HCT116 (cell line): ENCODE measurements at regions not wholly inside any gene's neighbourhood (a gene's known extent, or its start where the extent isn't known, plus 50 kb on each side); places are given as distances from the start of the nearest gene placed in this dataset.

Source experiments
- ATAC-seq: fragments of 200-7000 bp; cut with Tn5 transposase; 2 replicates; pipeline ENCODE4 v1.9.1; 2020; ENCODE audit warnings: mild to moderate bottlenecking, moderate library complexity
- BruUV-seq: library from RNA; stranded (reverse); fragments of 400-500 nt; replicated peaks from 2 replicates; lab custom pipeline; 2021; lab: Mats Ljungman, UMichigan
- CTCF ChIA-PET: fragments of 300-600 bp; sonication (Branson Sonifier 250); formaldehyde crosslinking; loops from one replicate; lab custom pipeline; 2021; ENCODE audit warnings: antibody characterized with exemption; lab: Charles Lee
- POLR2A ChIA-PET: fragments of 300-600, 350-600 bp; sonication (Branson Sonifier 250); formaldehyde crosslinking; loops from one replicate; lab custom pipeline; 2021; ENCODE audit warnings: antibody characterized with exemption; lab: Charles Lee
- RAD21 ChIA-PET, 2 experiments: fragments of 300-600 bp; sonication (Branson Sonifier 250); formaldehyde crosslinking; loops; one replicate each; lab custom pipeline; 2023; ENCODE audit warnings: low total read pairs in 2 of 2; ENCODE audit not compliant: uncharacterized antibody in 2 of 2, unreplicated experiment in 2 of 2, low non-redundant PET in 1 of 2; lab: Charles Lee
- DNase-seq: peaks from one replicate; pipeline ENCODE4 v3.0.0-alpha.2; 2010; ENCODE audit warnings: low read depth, low spot score
- H2AFZ ChIP-seq: fragments of 200-600 bp; shearing (Covaris generic), sonication (generic); 2 replicates; pipeline ENCODE4 v1.6.1; 2017; ENCODE audit warnings: low read depth, mixed run types, mixed read lengths, antibody characterized with exemption, low read length; ENCODE audit not compliant: poor library complexity, severe bottlenecking
- H3K27ac ChIP-seq: 2 replicates; pipeline ENCODE4 v1.5.1; 2012; ENCODE audit warnings: low read depth, low read length
- H3K27me3 ChIP-seq: fragments of 200-600 bp; sonication (generic); 2 replicates; pipeline ENCODE4 v1.6.1; 2016; ENCODE audit warnings: mixed run types, low read length, mixed read lengths; ENCODE audit not compliant: insufficient read depth
- H3K36me3 ChIP-seq, 2 experiments: fragments of 200-500 bp in 1 of 2; fragments of 200-600 bp in 1 of 2; sonication (Bioruptor generic) in 1 of 2; sonication (generic) in 1 of 2; 2 replicates each; pipeline versions ENCODE4 v1.5.1 to v1.6.1; 2014 to 2016; ENCODE audit warnings: low read length in 2 of 2, inconsistent platforms in 1 of 2, mixed read lengths in 1 of 2, mixed run types in 1 of 2; ENCODE audit not compliant: insufficient read depth in 2 of 2, control insufficient read depth in 1 of 2
- H3K4me1 ChIP-seq, 2 experiments: fragments of 200-600 bp in 1 of 2; sonication (generic) in 1 of 2; 2 replicates each; pipeline versions ENCODE4 v1.5.1 to v1.6.1; 2012 to 2017; ENCODE audit warnings: low read length in 2 of 2, inconsistent platforms in 1 of 2, mild to moderate bottlenecking in 1 of 2, mixed read lengths in 1 of 2, mixed run types in 1 of 2, moderate library complexity in 1 of 2; ENCODE audit not compliant: insufficient read depth in 2 of 2, control insufficient read depth in 1 of 2
- H3K4me2 ChIP-seq: fragments of 200-600 bp; sonication (generic); 2 replicates; pipeline ENCODE4 v1.6.1; 2017; ENCODE audit warnings: mixed run types, low read length, mixed read lengths
- H3K4me3 ChIP-seq, 2 experiments: fragments of 200-600 bp in 1 of 2; sonication (generic) in 1 of 2; replicated peaks in 1 of 2; 2 replicates each; pipeline ENCODE4 v1.5.1; 2011 to 2016; ENCODE audit warnings: low read length in 2 of 2, control low read depth in 1 of 2, low read depth in 1 of 2, mild to moderate bottlenecking in 1 of 2, mixed read lengths in 1 of 2, mixed run types in 1 of 2
- H3K79me2 ChIP-seq: fragments of 200-600 bp; sonication (generic); 2 replicates; pipeline ENCODE4 v1.6.1; 2017; ENCODE audit warnings: mild to moderate bottlenecking, mixed run types, low read length, moderate library complexity, mixed read lengths; ENCODE audit not compliant: insufficient read depth
- H3K9ac ChIP-seq: fragments of 200-600 bp; sonication (generic); 2 replicates; pipeline ENCODE4 v1.6.1; 2016; ENCODE audit warnings: low read length, mixed read lengths
- H3K9me2 ChIP-seq: fragments of 200-600 bp; sonication (generic), shearing (Covaris generic); 2 replicates; pipeline ENCODE4 v1.6.1; 2017; ENCODE audit warnings: mixed run types, mild to moderate bottlenecking, moderate library complexity; ENCODE audit not compliant: insufficient read depth
- H3K9me3 ChIP-seq, 2 experiments: fragments of 200-500 bp in 1 of 2; fragments of 200-600 bp in 1 of 2; sonication (Bioruptor generic) in 1 of 2; sonication (generic) in 1 of 2; 2 replicates each; pipeline ENCODE4 v1.6.1; 2014 to 2017; ENCODE audit warnings: low read length in 2 of 2, mixed read lengths in 2 of 2, inconsistent platforms in 1 of 2, low read depth in 1 of 2, mild to moderate bottlenecking in 1 of 2, mixed run types in 1 of 2, moderate library complexity in 1 of 2; ENCODE audit not compliant: control insufficient read depth in 1 of 2, insufficient read depth in 1 of 2
- H4K20me1 ChIP-seq: fragments of 200-600 bp; sonication (generic), shearing (Covaris generic); 2 replicates; pipeline ENCODE4 v1.6.1; 2017; ENCODE audit warnings: mixed run types, mild to moderate bottlenecking, moderate library complexity; ENCODE audit not compliant: insufficient read depth
- FOSL1 ChIP-seq: IDR thresholded peaks from 2 replicates; pipeline ENCODE4 v1.6.1; 2012; ENCODE audit warnings: low read depth
- JUND ChIP-seq: IDR thresholded peaks from 2 replicates; pipeline ENCODE4 v1.6.1; 2012
- POLR2AphosphoS5 ChIP-seq: IDR thresholded peaks from 2 replicates; pipeline ENCODE4 v1.6.1; 2011; ENCODE audit warnings: mild to moderate bottlenecking, low read depth, low read length, moderate library complexity
- RAD21 ChIP-seq: IDR thresholded peaks from 2 replicates; pipeline ENCODE4 v1.6.1; 2012; ENCODE audit warnings: low read depth, mild to moderate bottlenecking
- SIN3A ChIP-seq: IDR thresholded peaks from 2 replicates; pipeline ENCODE4 v1.6.1; 2012; ENCODE audit warnings: low read depth
- intact Hi-C: fragments of 100-400 bp; cut with micrococcal nuclease; formaldehyde crosslinking; loops from 2 replicates; pipeline ENCODE4 v1.10.0; 2022
- TF ChIP-seq, protein P1 (sequence below), 3 experiments: fragments of 200-600 bp in 1 of 3; sonication (generic) in 1 of 3; IDR thresholded peaks in 2 of 3; conservative IDR thresholded peaks in 1 of 3; 2 replicates each; pipeline ENCODE4 v1.5.1; 2012 to 2017; ENCODE audit warnings: low read depth in 2 of 3, low read length in 2 of 3, antibody characterized with exemption in 1 of 3, borderline replicate concordance in 1 of 3, control low read depth in 1 of 3, mild to moderate bottlenecking in 1 of 3, mixed read lengths in 1 of 3, mixed run types in 1 of 3, moderate library complexity in 1 of 3; ENCODE audit not compliant: insufficient read depth in 1 of 3
- TF ChIP-seq, protein P2 (sequence below): IDR thresholded peaks from 2 replicates; pipeline ENCODE4 v1.6.1; 2011; ENCODE audit warnings: mild to moderate bottlenecking, low read length, moderate library complexity; ENCODE audit not compliant: insufficient replicate concordance; ENCODE audit errors: extremely low read depth
- TF ChIP-seq, protein P3 (sequence below): IDR thresholded peaks from 2 replicates; pipeline ENCODE4 v1.6.1; 2012
- TF ChIP-seq, protein P4 (sequence below): IDR thresholded peaks from 2 replicates; pipeline ENCODE4 v1.6.1; 2012; ENCODE audit warnings: low read depth

DNA sequence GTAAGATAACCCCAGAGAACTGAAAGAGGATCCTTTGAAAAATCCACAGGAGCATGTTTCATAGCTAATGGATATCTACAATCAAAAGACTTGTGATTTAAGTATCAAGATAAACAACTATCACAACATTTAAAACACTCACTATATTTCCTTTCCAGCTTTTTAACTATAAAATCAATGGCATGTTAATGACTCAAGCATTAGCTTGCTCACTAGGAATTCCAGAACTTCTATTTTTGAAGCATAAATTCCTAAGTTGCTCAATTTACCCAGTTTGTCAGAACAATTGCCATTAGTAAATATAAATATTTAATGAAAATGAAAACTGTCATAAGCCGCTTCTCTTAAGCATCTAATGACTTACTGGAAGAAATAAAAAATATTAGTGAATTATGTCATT, 355.3 kb downstream of the PRELID2 start:
- TF ChIP-seq, protein P1, sequence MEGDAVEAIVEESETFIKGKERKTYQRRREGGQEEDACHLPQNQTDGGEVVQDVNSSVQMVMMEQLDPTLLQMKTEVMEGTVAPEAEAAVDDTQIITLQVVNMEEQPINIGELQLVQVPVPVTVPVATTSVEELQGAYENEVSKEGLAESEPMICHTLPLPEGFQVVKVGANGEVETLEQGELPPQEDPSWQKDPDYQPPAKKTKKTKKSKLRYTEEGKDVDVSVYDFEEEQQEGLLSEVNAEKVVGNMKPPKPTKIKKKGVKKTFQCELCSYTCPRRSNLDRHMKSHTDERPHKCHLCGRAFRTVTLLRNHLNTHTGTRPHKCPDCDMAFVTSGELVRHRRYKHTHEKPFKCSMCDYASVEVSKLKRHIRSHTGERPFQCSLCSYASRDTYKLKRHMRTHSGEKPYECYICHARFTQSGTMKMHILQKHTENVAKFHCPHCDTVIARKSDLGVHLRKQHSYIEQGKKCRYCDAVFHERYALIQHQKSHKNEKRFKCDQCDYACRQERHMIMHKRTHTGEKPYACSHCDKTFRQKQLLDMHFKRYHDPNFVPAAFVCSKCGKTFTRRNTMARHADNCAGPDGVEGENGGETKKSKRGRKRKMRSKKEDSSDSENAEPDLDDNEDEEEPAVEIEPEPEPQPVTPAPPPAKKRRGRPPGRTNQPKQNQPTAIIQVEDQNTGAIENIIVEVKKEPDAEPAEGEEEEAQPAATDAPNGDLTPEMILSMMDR (IDR thresholded peaks at IDR 0.05 in 2 of 3, conservative IDR thresholded peaks at IDR 0.05 in 1 of 3; ENCODE audit: borderline replicate concordance in 1 of 3, insufficient read depth in 1 of 3, low read depth in 2 of 3, low read length in 2 of 3), result no peak
- 0 out of 2 replicates have a peak, but pooled peaks have one; percentile 14 for TF ChIP-seq FOSL1
- Histone ChIP-seq H3K4me1 (peaks cover 6 to 36% of the 10 kb centered on the region in 2 experiments), H3K9me2 (no peaks in the 10 kb centered on the region), H3K4me2 (peak overlapping the region; percentile 40), H3K27me3 (no peaks in the 10 kb centered on the region), H3K27ac (no peak overlapping the region), H3K9me3 (no peaks in the 10 kb centered on the region), H3K4me3 (no peak overlapping the region), H4K20me1 (no peaks in the 10 kb centered on the region), H3K79me2 (no peaks in the 10 kb centered on the region), H3K36me3 (no peaks in the 10 kb centered on the region), H3K9ac (no peak overlapping the region), H2AFZ (no peak overlapping the region)
- no peak for ATAC-seq
- RAD21 ChIA-PET, result no interaction called here
- POLR2A ChIA-PET, result no interaction called here
- CTCF ChIA-PET, result interaction anchor here (0.5 kb wide), 1 partner anchor 202 kb away, joined by 3 read pairs; no protein-coding TSS in a partner anchor
- intact Hi-C loops, result loop anchor here (5.0 kb wide), 1 partner anchor 107 kb away; no protein-coding TSS in a partner anchor
- no peak for DNase-seq
- BruUV-seq, result no TSS peak

DNA sequence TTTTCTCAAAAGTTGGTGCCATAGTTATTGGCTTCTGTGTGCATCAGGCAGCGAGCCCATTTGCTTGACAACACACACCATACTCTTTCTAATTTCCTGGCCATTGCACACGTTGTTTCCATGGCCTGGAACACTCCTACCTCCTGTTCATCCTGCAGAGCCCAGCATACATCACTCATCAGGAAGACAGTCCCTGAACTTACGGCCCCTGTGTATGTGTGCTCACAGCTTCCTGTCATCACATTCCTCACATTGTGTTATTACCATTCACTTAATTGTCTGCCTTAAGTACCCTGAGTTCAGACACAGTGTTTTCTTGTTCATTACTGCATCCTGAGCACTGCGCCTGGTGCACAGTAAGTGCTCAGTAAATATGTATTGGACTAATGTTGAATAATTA, 355.9 kb downstream of the PRELID2 start:
- no peaks in the 10 kb centered on the region for H4K20me1 ChIP-seq
- POLR2A ChIA-PET, result no interaction called here
- no TSS peak for BruUV-seq
- no peaks in the 10 kb centered on the region for H3K9me3 ChIP-seq
- H3K79me2 ChIP-seq, result no peaks in the 10 kb centered on the region
- H3K36me3 ChIP-seq, result no peaks in the 10 kb centered on the region
- CTCF ChIA-PET, result no interaction called here
- no peaks in the 10 kb centered on the region for H3K9me2 ChIP-seq
- no peak overlapping the region for H3K27ac ChIP-seq
- intact Hi-C loops, result no loop called here
- no peak overlapping the region for H3K4me3 ChIP-seq
- TF ChIP-seq, protein P2, sequence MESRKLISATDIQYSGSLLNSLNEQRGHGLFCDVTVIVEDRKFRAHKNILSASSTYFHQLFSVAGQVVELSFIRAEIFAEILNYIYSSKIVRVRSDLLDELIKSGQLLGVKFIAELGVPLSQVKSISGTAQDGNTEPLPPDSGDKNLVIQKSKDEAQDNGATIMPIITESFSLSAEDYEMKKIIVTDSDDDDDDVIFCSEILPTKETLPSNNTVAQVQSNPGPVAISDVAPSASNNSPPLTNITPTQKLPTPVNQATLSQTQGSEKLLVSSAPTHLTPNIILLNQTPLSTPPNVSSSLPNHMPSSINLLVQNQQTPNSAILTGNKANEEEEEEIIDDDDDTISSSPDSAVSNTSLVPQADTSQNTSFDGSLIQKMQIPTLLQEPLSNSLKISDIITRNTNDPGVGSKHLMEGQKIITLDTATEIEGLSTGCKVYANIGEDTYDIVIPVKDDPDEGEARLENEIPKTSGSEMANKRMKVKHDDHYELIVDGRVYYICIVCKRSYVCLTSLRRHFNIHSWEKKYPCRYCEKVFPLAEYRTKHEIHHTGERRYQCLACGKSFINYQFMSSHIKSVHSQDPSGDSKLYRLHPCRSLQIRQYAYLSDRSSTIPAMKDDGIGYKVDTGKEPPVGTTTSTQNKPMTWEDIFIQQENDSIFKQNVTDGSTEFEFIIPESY, result no peak
- TF ChIP-seq SIN3A (no peak), RAD21 (no peak), JUND (no peak), POLR2AphosphoS5 (no peak)
- TF ChIP-seq, protein P3, sequence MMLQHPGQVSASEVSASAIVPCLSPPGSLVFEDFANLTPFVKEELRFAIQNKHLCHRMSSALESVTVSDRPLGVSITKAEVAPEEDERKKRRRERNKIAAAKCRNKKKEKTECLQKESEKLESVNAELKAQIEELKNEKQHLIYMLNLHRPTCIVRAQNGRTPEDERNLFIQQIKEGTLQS, result no peak
- TF ChIP-seq, protein P4, sequence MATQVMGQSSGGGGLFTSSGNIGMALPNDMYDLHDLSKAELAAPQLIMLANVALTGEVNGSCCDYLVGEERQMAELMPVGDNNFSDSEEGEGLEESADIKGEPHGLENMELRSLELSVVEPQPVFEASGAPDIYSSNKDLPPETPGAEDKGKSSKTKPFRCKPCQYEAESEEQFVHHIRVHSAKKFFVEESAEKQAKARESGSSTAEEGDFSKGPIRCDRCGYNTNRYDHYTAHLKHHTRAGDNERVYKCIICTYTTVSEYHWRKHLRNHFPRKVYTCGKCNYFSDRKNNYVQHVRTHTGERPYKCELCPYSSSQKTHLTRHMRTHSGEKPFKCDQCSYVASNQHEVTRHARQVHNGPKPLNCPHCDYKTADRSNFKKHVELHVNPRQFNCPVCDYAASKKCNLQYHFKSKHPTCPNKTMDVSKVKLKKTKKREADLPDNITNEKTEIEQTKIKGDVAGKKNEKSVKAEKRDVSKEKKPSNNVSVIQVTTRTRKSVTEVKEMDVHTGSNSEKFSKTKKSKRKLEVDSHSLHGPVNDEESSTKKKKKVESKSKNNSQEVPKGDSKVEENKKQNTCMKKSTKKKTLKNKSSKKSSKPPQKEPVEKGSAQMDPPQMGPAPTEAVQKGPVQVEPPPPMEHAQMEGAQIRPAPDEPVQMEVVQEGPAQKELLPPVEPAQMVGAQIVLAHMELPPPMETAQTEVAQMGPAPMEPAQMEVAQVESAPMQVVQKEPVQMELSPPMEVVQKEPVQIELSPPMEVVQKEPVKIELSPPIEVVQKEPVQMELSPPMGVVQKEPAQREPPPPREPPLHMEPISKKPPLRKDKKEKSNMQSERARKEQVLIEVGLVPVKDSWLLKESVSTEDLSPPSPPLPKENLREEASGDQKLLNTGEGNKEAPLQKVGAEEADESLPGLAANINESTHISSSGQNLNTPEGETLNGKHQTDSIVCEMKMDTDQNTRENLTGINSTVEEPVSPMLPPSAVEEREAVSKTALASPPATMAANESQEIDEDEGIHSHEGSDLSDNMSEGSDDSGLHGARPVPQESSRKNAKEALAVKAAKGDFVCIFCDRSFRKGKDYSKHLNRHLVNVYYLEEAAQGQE, result no peak
- no peak overlapping the region for H3K9ac ChIP-seq
- no peak overlapping the region for H2AFZ ChIP-seq
- H3K27me3 ChIP-seq, result no peaks in the 10 kb centered on the region
- H3K4me1 ChIP-seq, result peaks cover 6 to 30% of the 10 kb centered on the region in 2 experiments; a peak in 3 of 4 replicates
- RAD21 ChIA-PET, result no interaction called here
- H3K4me2 ChIP-seq, result peak overlapping the region; percentile 40
- DNase-seq (no peak), ATAC-seq (no peak)
